ENCODE measurements at regions not wholly inside any gene's neighbourhood (a gene's known extent, or its start where the extent isn't known, plus 50 kb on each side); places are given as distances from the start of the nearest gene placed in this dataset.
"Not testable (repeated sequence)": the region's sequence is repeated elsewhere in the genome, so short reads cannot be mapped to it uniquely, and the experiment has no call there.

- Histone ChIP-seq H3K4me3 (IDR thresholded peaks at IDR 0.05; ENCODE audit: insufficient read depth, low read depth, low read length) (no peak overlapping the region), H3K4me1 (ENCODE audit: low read depth, poor library complexity, severe bottlenecking) (peaks cover 5% of the 10 kb centered on the region), H3K9ac (no peak overlapping the region), H3K27ac (no peak overlapping the region), H3K36me3 (ENCODE audit: insufficient read depth) (no peaks in the 10 kb centered on the region), H3K4me2 (no peak overlapping the region), H2AFZ (ENCODE audit: low read depth) (no peak overlapping the region), H4K20me1 (ENCODE audit: insufficient read depth) (no peaks in the 10 kb centered on the region), H3K27me3 (ENCODE audit: insufficient read depth, low read depth) (no peaks in the 10 kb centered on the region), H3K79me2 (ENCODE audit: insufficient read depth, low read depth) (no peaks in the 10 kb centered on the region)
- TF ChIP-seq CTCF (conservative IDR thresholded peaks at IDR 0.05; ENCODE audit: low read depth, low read length): no peak
These were observed 563.9 kb downstream of the HTR1A start for GRCh38 chr5:63398346-63398745.

- not testable (repeated sequence) for H3K4me3 ChIP-seq (IDR thresholded peaks at IDR 0.05; ENCODE audit: insufficient read depth, low read depth, low read length); H3K27ac ChIP-seq; H3K79me2 ChIP-seq (ENCODE audit: insufficient read depth, low read depth); H3K4me1 ChIP-seq (ENCODE audit: low read depth, poor library complexity, severe bottlenecking); H3K4me2 ChIP-seq; H3K27me3 ChIP-seq (ENCODE audit: insufficient read depth, low read depth); H2AFZ ChIP-seq (ENCODE audit: low read depth); H4K20me1 ChIP-seq (ENCODE audit: insufficient read depth); H3K9ac ChIP-seq; H3K36me3 ChIP-seq (ENCODE audit: insufficient read depth)
These were observed 574.1 kb downstream of the HTR1A start for GRCh38 chr5:63388188-63388587.

- H3K4me1 ChIP-seq (ENCODE audit: low read depth, poor library complexity, severe bottlenecking): no peaks in the 10 kb centered on the region
- H2AFZ ChIP-seq (ENCODE audit: low read depth): no peak overlapping the region
- H3K9ac ChIP-seq: no peak overlapping the region
- no peaks in the 10 kb centered on the region for H3K79me2 ChIP-seq (ENCODE audit: insufficient read depth, low read depth)
- no peak overlapping the region for H3K4me2 ChIP-seq
- no peak overlapping the region for H3K4me3 ChIP-seq (IDR thresholded peaks at IDR 0.05; ENCODE audit: insufficient read depth, low read depth, low read length)
- no peak for TF ChIP-seq CTCF (conservative IDR thresholded peaks at IDR 0.05; ENCODE audit: low read depth, low read length)
- H4K20me1 ChIP-seq (ENCODE audit: insufficient read depth): no peaks in the 10 kb centered on the region
- H3K36me3 ChIP-seq (ENCODE audit: insufficient read depth): no peaks in the 10 kb centered on the region
- no peak overlapping the region for H3K27ac ChIP-seq
- no peaks in the 10 kb centered on the region for H3K27me3 ChIP-seq (ENCODE audit: insufficient read depth, low read depth)
These were observed 586.4 kb downstream of the HTR1A start for GRCh38 chr5:63375851-63376250.

- Histone ChIP-seq H3K79me2 (ENCODE audit: insufficient read depth, low read depth) (no peaks in the 10 kb centered on the region), H3K9ac (no peak overlapping the region), H2AFZ (ENCODE audit: low read depth) (no peak overlapping the region), H3K27ac (no peak overlapping the region), H3K4me2 (no peak overlapping the region), H3K27me3 (ENCODE audit: insufficient read depth, low read depth) (no peaks in the 10 kb centered on the region), H3K4me3 (IDR thresholded peaks at IDR 0.05; ENCODE audit: insufficient read depth, low read depth, low read length) (no peak overlapping the region), H3K36me3 (ENCODE audit: insufficient read depth) (no peaks in the 10 kb centered on the region), H3K4me1 (ENCODE audit: low read depth, poor library complexity, severe bottlenecking) (no peaks in the 10 kb centered on the region), H4K20me1 (ENCODE audit: insufficient read depth) (no peaks in the 10 kb centered on the region)
- no peak for TF ChIP-seq CTCF (conservative IDR thresholded peaks at IDR 0.05; ENCODE audit: low read depth, low read length)
These were observed 588.2 kb downstream of the HTR1A start for GRCh38 chr5:63374085-63374484.

- Histone ChIP-seq H3K27me3 (ENCODE audit: insufficient read depth, low read depth) (no peaks in the 10 kb centered on the region), H3K4me3 (IDR thresholded peaks at IDR 0.05; ENCODE audit: insufficient read depth, low read depth, low read length) (no peak overlapping the region), H2AFZ (ENCODE audit: low read depth) (no peak overlapping the region), H3K9ac (no peak overlapping the region), H3K4me2 (no peak overlapping the region), H3K36me3 (ENCODE audit: insufficient read depth) (no peaks in the 10 kb centered on the region), H3K27ac (no peak overlapping the region), H3K79me2 (ENCODE audit: insufficient read depth, low read depth) (no peaks in the 10 kb centered on the region), H4K20me1 (ENCODE audit: insufficient read depth) (no peaks in the 10 kb centered on the region), H3K4me1 (ENCODE audit: low read depth, poor library complexity, severe bottlenecking) (peaks cover 13% of the 10 kb centered on the region)
- TF ChIP-seq CTCF (conservative IDR thresholded peaks at IDR 0.05; ENCODE audit: low read depth, low read length): no peak
These were observed 611.1 kb downstream of the HTR1A start for GRCh38 chr5:63351164-63351563.
